Uterus (tissue), 3 donors: ENCODE measurements at regions not wholly inside any gene's neighbourhood (a gene's known extent, or its start where the extent isn't known, plus 50 kb on each side); places are given as distances from the start of the nearest gene placed in this dataset.

Experiments used
- DNase-seq, 2 donors: peaks; one replicate each; pipeline ENCODE4 v3.0.0-alpha.2; 2019 to 2020
- H3K27ac ChIP-seq, 2 donors: fragments of 200-600 bp; sonication (generic); 1 replicate in 1 of 2; 2 replicates in 1 of 2; pipeline ENCODE4 v1.5.1; 2016 to 2018
- H3K27me3 ChIP-seq, 2 donors: fragments of 200-600 bp; sonication (generic); one replicate each; pipeline ENCODE4 v1.5.1; 2018 to 2019; ENCODE audit warnings: control low read depth in 1 of 2
- H3K36me3 ChIP-seq, 2 donors: fragments of 200-600 bp; sonication (generic); one replicate each; pipeline ENCODE4 v1.5.1; 2019; ENCODE audit warnings: control low read depth in 1 of 2
- H3K4me1 ChIP-seq, 2 donors: fragments of 200-600 bp; sonication (generic); one replicate each; pipeline ENCODE4 v1.5.1; 2018 to 2019; ENCODE audit warnings: control low read depth in 1 of 2
- H3K4me3 ChIP-seq, 2 donors: fragments of 200-600 bp; sonication (generic); 1 replicate in 1 of 2; 2 replicates in 1 of 2; pipeline ENCODE4 v1.5.1; 2018 to 2019; ENCODE audit warnings: mild to moderate bottlenecking in 1 of 2
- H3K9me3 ChIP-seq, 2 donors: fragments of 200-600 bp; sonication (generic); one replicate each; pipeline ENCODE4 v1.5.1; 2019; ENCODE audit warnings: control low read depth in 1 of 2
- CTCF ChIP-seq, 4 experiments: fragments of 200-600 bp in 2 of 4; fragments of 450-650 bp in 2 of 4; sonication (generic) in 2 of 4; IDR thresholded peaks; one replicate each; pipeline ENCODE4 v1.5.1; 2016 to 2019; ENCODE audit warnings: antibody characterized with exemption in 4 of 4, mild to moderate bottlenecking in 2 of 4, moderate library complexity in 1 of 4
- POLR2A ChIP-seq, 2 donors: fragments of 450-650 bp; IDR thresholded peaks; one replicate each; pipeline ENCODE4 v1.6.1; 2016; ENCODE audit warnings: antibody characterized with exemption in 2 of 2, mild to moderate bottlenecking in 1 of 2, moderate library complexity in 1 of 2
- intact Hi-C: fragments of 100-400 bp; cut with DNase I; formaldehyde crosslinking; loops from one replicate; pipeline ENCODE4 v1.15.1; 2023; ENCODE audit warnings: low total_unique reads
- donor health status: DM: yes; HTN: yes; CAD: no.

GRCh38 chr14:96734076-96734622 is 63.0 kb upstream of the VRK1 start:
- no peaks in the 10 kb centered on the region for H3K9me3 ChIP-seq
- no peaks in the 10 kb centered on the region for H3K36me3 ChIP-seq
- intact Hi-C loops: no loop called here
- H3K4me3 ChIP-seq: no peak overlapping the region
- TF ChIP-seq POLR2A (IDR thresholded peaks at IDR 0.05) (no peak), CTCF (IDR thresholded peaks at IDR 0.05) (no peak)
- no peak overlapping the region for H3K27ac ChIP-seq
- H3K4me1 ChIP-seq: no peaks in the 10 kb centered on the region
- H3K27me3 ChIP-seq: peaks cover 0 to 24% of the 10 kb centered on the region in 2 donors
- DNase-seq: no peak

GRCh38 chr14:96735526-96735925 is 61.7 kb upstream of the VRK1 start:
- no peak for DNase-seq
- Histone ChIP-seq H3K27ac (no peak overlapping the region), H3K4me1 (no peaks in the 10 kb centered on the region), H3K36me3 (no peaks in the 10 kb centered on the region), H3K27me3 (peaks cover 0 to 24% of the 10 kb centered on the region in 2 donors), H3K9me3 (no peaks in the 10 kb centered on the region), H3K4me3 (no peak overlapping the region)
- TF ChIP-seq CTCF (IDR thresholded peaks at IDR 0.05) (no peak), POLR2A (IDR thresholded peaks at IDR 0.05) (no peak)
- intact Hi-C loops: no loop called here

GRCh38 chr14:96736439-96736838 is 60.7 kb upstream of the VRK1 start:
- Histone ChIP-seq H3K27ac (no peak overlapping the region), H3K4me1 (no peaks in the 10 kb centered on the region), H3K36me3 (no peaks in the 10 kb centered on the region), H3K27me3 (peaks cover 0 to 24% of the 10 kb centered on the region in 2 donors), H3K4me3 (no peak overlapping the region), H3K9me3 (no peaks in the 10 kb centered on the region)
- intact Hi-C loops: no loop called here
- TF ChIP-seq POLR2A (IDR thresholded peaks at IDR 0.05): no peak
- no peak for TF ChIP-seq CTCF (IDR thresholded peaks at IDR 0.05)
- no peak for DNase-seq

DNA sequence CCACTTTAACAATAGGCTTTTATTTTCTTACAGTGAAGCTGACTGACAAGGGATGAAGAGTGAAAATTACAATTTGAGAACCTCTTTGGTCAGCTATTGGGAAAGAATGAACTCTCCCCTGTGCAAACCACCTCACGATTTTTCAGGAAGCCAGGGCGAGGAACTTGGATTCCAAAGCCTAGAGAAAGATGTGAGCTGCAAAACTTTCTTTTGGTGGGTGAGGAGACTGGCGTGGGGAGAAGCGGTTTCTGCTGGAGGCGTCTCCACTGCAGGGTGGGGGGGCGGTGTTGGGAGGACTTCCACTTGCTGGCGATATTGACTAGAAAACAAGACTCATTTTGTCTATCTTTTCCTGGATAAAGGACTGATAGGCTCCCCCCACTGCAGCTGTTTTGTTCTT is 59.3 kb upstream of the VRK1 start:
- no peak overlapping the region for H3K27ac ChIP-seq
- TF ChIP-seq CTCF (IDR thresholded peaks at IDR 0.05) (no peak), POLR2A (IDR thresholded peaks at IDR 0.05) (no peak)
- H3K36me3 ChIP-seq: no peaks in the 10 kb centered on the region
- DNase-seq: no peak
- intact Hi-C loops: no loop called here
- no peak overlapping the region for H3K4me3 ChIP-seq
- H3K27me3 ChIP-seq: peaks cover 0 to 27% of the 10 kb centered on the region in 2 donors
- H3K9me3 ChIP-seq: no peaks in the 10 kb centered on the region
- H3K4me1 ChIP-seq: no peaks in the 10 kb centered on the region

DNA sequence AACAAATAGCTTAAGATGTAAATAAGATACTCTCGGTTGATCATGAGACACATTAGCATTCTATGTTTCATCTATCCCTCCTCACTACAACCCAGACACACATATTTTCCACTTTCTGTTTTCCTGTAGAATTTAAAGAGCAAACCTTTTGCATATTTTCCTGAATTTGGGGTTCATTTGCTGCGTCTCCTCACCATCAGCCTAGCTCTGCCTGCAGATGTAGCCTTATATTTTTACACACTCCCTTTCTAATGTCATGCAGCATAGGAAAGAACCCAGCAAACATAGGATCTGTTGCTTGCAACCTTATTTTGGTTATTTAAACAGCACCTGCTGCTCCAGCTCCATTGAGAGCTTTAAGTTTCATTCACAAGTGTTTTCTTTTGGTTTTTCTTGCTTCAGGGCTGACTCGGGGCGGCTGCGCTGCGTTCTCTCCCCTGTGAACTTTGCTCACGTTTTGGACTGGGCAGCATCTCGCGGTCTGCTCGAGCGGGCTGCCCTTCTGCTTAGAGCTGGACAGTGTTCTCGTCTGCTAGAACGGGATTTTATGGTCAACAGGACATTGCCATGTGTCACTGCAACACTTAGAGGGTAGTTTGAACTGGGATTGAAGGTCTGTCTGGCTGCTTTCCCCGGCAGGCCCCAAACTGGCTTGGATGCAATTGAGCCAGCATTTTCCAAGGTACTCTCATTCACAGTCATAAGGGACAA is 57.8 kb upstream of the VRK1 start:
- no peak for DNase-seq
- Histone ChIP-seq H3K4me1 (no peaks in the 10 kb centered on the region), H3K27me3 (peaks cover 0 to 27% of the 10 kb centered on the region in 2 donors), H3K36me3 (no peaks in the 10 kb centered on the region), H3K4me3 (no peak overlapping the region), H3K9me3 (no peaks in the 10 kb centered on the region), H3K27ac (no peak overlapping the region)
- TF ChIP-seq POLR2A (IDR thresholded peaks at IDR 0.05) (no peak), CTCF (IDR thresholded peaks at IDR 0.05) (no peak)
- intact Hi-C loops: no loop called here
